SK-N-SH (cell line): ENCODE measurements at regions not wholly inside any gene's neighbourhood (a gene's known extent, or its start where the extent isn't known, plus 50 kb on each side); places are given as distances from the start of the nearest gene placed in this dataset.

Experiments used
- CTCF ChIA-PET: fragments of 300-600, 350-600 bp; formaldehyde crosslinking; extraction: SDS; loops from one replicate; lab custom pipeline; 2021; lab: Yijun Ruan, JAX
- POLR2A ChIA-PET: fragments of 350-600 bp; sonication (Branson Sonifier 250); formaldehyde crosslinking; extraction: SDS; loops from one replicate; lab custom pipeline; 2020; ENCODE audit warnings: antibody characterized with exemption, inconsistent platforms; lab: Yijun Ruan, JAX
- DNase-seq: peaks from one replicate; pipeline ENCODE4 v3.0.0; 2012
- H2AFZ ChIP-seq: fragments of 200-600 bp; sonication (generic); 2 replicates; pipeline ENCODE4 v1.8.1; 2016; ENCODE audit warnings: antibody characterized with exemption, mild to moderate bottlenecking, low read depth
- H3F3A ChIP-seq: fragments of 200-600 bp; sonication (generic); replicated peaks from 2 replicates; pipeline ENCODE3; 2016; ENCODE audit warnings: antibody characterized with exemption, mild to moderate bottlenecking; ENCODE audit not compliant: insufficient read depth
- H3K27ac ChIP-seq, 2 experiments: fragments of 200-500 bp in 1 of 2; fragments of 200-600 bp in 1 of 2; sonication (Bioruptor generic) in 1 of 2; sonication (generic), shearing (Covaris generic) in 1 of 2; 2 replicates each; pipeline versions ENCODE4 v1.5.1 to v1.6.1; 2014 to 2016; ENCODE audit warnings: low read depth in 2 of 2, inconsistent platforms in 1 of 2, low read length in 1 of 2, mild to moderate bottlenecking in 1 of 2, mixed read lengths in 1 of 2
- H3K27me3 ChIP-seq: fragments of 200-600 bp; sonication (generic), shearing (Covaris generic); 2 replicates; pipeline ENCODE4 v1.6.1; 2016; ENCODE audit warnings: mixed run types; ENCODE audit not compliant: insufficient read depth
- H3K36me3 ChIP-seq, 2 experiments: fragments of 200-500 bp in 1 of 2; fragments of 200-600 bp in 1 of 2; sonication (Bioruptor generic) in 1 of 2; sonication (generic) in 1 of 2; replicated peaks in 1 of 2; 2 replicates each; pipeline versions ENCODE3 to v1.5.1; 2014 to 2016; ENCODE audit warnings: low read length in 1 of 2, mild to moderate bottlenecking in 1 of 2; ENCODE audit not compliant: insufficient read depth in 2 of 2, control insufficient read depth in 1 of 2
- H3K4me1 ChIP-seq, 2 experiments: fragments of 200-500 bp in 1 of 2; fragments of 200-600 bp in 1 of 2; sonication (Bioruptor generic) in 1 of 2; sonication (generic), shearing (Covaris generic) in 1 of 2; 2 replicates each; pipeline versions ENCODE4 v1.5.1 to v1.6.1; 2014 to 2016; ENCODE audit warnings: low read depth in 1 of 2, low read length in 1 of 2, mixed run types in 1 of 2; ENCODE audit not compliant: insufficient read depth in 2 of 2, control insufficient read depth in 1 of 2
- H3K4me2 ChIP-seq: fragments of 200-600 bp; sonication (generic), shearing (Covaris generic); 2 replicates; pipeline ENCODE4 v1.6.1; 2017; ENCODE audit warnings: mixed run types
- H3K4me3 ChIP-seq, 2 experiments: fragments of 200-500 bp in 1 of 2; fragments of 200-600 bp in 1 of 2; sonication (Bioruptor generic) in 1 of 2; sonication (generic), shearing (Covaris generic) in 1 of 2; 2 replicates each; pipeline versions ENCODE4 v1.5.1 to v1.8.1; 2014 to 2016; ENCODE audit warnings: low read depth in 2 of 2, inconsistent platforms in 1 of 2, low read length in 1 of 2, mild to moderate bottlenecking in 1 of 2, mixed read lengths in 1 of 2, moderate library complexity in 1 of 2
- H3K79me2 ChIP-seq: fragments of 200-600 bp; sonication (generic); 2 replicates; pipeline ENCODE4 v1.8.1; 2017; ENCODE audit warnings: mild to moderate bottlenecking; ENCODE audit not compliant: insufficient read depth
- H3K9ac ChIP-seq: fragments of 200-600 bp; sonication (generic); 2 replicates; pipeline ENCODE4 v1.6.1; 2017; ENCODE audit warnings: mixed run types
- H3K9me2 ChIP-seq: fragments of 200-600 bp; sonication (generic); 2 replicates; pipeline ENCODE4 v1.6.1; 2017; ENCODE audit warnings: mixed run types
- H3K9me3 ChIP-seq: fragments of 200-600 bp; sonication (generic); 2 replicates; pipeline ENCODE4 v1.6.1; 2017; ENCODE audit warnings: mixed run types, mild to moderate bottlenecking, moderate library complexity
- H4K20me1 ChIP-seq: fragments of 200-600 bp; sonication (generic); 2 replicates; pipeline ENCODE4 v1.6.1; 2017; ENCODE audit warnings: mild to moderate bottlenecking, mixed run types; ENCODE audit not compliant: insufficient read depth
- ELF1 ChIP-seq: IDR thresholded peaks from 2 replicates; pipeline ENCODE4 v1.4.0; 2012
- EP300 ChIP-seq, 2 experiments: IDR thresholded peaks; 2 replicates each; pipeline versions ENCODE4 v1.4.0 to v1.6.1; 2012; ENCODE audit warnings: borderline replicate concordance in 1 of 2, low read depth in 1 of 2, low read length in 1 of 2
- EZH2phosphoT487 ChIP-seq: fragments of 200-600 bp; sonication (generic); IDR thresholded peaks from 2 replicates; pipeline ENCODE4 v1.6.1; 2017; ENCODE audit warnings: low read depth, mixed run types, mild to moderate bottlenecking, antibody characterized with exemption, moderate library complexity, borderline replicate concordance
- FOSL2 ChIP-seq: IDR thresholded peaks from 2 replicates; pipeline ENCODE4 v1.4.0; 2012; ENCODE audit warnings: low read depth, mild to moderate bottlenecking, moderate library complexity, borderline replicate concordance
- JUND ChIP-seq: IDR thresholded peaks from 2 replicates; pipeline ENCODE4 v1.4.0; 2012
- MEF2A ChIP-seq: IDR thresholded peaks from 2 replicates; pipeline ENCODE4 v1.4.0; 2012; ENCODE audit warnings: low read depth, borderline replicate concordance
- MXI1 ChIP-seq: IDR thresholded peaks from 2 replicates; pipeline ENCODE4 v1.6.1; 2012; ENCODE audit warnings: mild to moderate bottlenecking, low read depth, low read length, improper control_type of control experiment
- NRF1 ChIP-seq: IDR thresholded peaks from 2 replicates; pipeline ENCODE4 v1.6.1; 2012; ENCODE audit warnings: low read depth, mild to moderate bottlenecking, low read length
- RFX5 ChIP-seq: IDR thresholded peaks from 2 replicates; pipeline ENCODE4 v1.6.1; 2012; ENCODE audit warnings: mild to moderate bottlenecking, improper control_type of control experiment, low read length
- RXRA ChIP-seq: IDR thresholded peaks from 2 replicates; pipeline ENCODE4 v1.4.0; 2012; ENCODE audit warnings: low read depth, mild to moderate bottlenecking, borderline replicate concordance
- SIN3A ChIP-seq: IDR thresholded peaks from 2 replicates; pipeline ENCODE4 v1.6.1; 2012; ENCODE audit warnings: low read depth, mild to moderate bottlenecking, low read length, moderate library complexity, borderline replicate concordance
- SMC3 ChIP-seq: IDR thresholded peaks from 2 replicates; pipeline ENCODE4 v1.6.1; 2012; ENCODE audit warnings: low read depth, low read length, improper control_type of control experiment
- TAF1 ChIP-seq: IDR thresholded peaks from 2 replicates; pipeline ENCODE4 v1.6.1; 2012; ENCODE audit warnings: low read depth, mild to moderate bottlenecking, low read length, moderate library complexity, borderline replicate concordance
- TCF12 ChIP-seq: IDR thresholded peaks from 2 replicates; pipeline ENCODE4 v1.4.0; 2012
- TEAD4 ChIP-seq: IDR thresholded peaks from 2 replicates; pipeline ENCODE4 v1.4.0; 2012; ENCODE audit warnings: mild to moderate bottlenecking, borderline replicate concordance; ENCODE audit not compliant: insufficient read depth
- TF ChIP-seq, protein P1 (sequence below): fragments of 200-600 bp; sonication (generic); IDR thresholded peaks from 2 replicates; pipeline ENCODE4 v1.6.1; 2017; ENCODE audit warnings: antibody characterized with exemption, mild to moderate bottlenecking, moderate library complexity
- TF ChIP-seq, protein P2 (sequence below): fragments of 150-350 bp; IDR thresholded peaks from 2 replicates; pipeline ENCODE4 v1.6.1; 2017; ENCODE audit warnings: antibody characterized with exemption, low read length, low read depth, borderline replicate concordance
- TF ChIP-seq, protein P3 (sequence below): IDR thresholded peaks from 2 replicates; pipeline ENCODE4 v1.4.0; 2012; ENCODE audit warnings: low read depth, borderline replicate concordance

DNA sequence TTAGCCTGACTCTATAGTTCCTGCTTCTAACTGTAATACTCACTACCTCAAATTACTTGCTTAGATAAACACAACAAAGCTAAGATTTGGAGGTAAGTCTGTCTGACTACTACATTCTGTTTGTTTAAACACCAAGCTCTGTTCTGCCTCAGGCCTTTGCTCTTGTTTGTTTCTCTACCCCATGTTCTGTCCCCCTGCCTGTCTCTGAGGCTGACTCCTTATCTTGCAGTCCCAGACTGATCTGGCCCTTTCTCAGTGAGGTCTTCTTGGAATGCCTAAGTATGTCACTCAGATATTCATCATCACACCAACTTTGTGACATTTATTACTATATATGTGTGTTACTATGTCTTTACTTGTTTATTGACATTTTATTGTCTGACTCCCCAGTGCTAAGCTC lies 425.5 kb downstream of the LMO4 start:
- TF ChIP-seq TEAD4, result no peak
- TF ChIP-seq MEF2A, result no peak
- no peak for TF ChIP-seq RXRA
- TF ChIP-seq JUND, result no peak
- TF ChIP-seq TCF12, result no peak
- no peak for TF ChIP-seq SIN3A
- TF ChIP-seq, protein P1, sequence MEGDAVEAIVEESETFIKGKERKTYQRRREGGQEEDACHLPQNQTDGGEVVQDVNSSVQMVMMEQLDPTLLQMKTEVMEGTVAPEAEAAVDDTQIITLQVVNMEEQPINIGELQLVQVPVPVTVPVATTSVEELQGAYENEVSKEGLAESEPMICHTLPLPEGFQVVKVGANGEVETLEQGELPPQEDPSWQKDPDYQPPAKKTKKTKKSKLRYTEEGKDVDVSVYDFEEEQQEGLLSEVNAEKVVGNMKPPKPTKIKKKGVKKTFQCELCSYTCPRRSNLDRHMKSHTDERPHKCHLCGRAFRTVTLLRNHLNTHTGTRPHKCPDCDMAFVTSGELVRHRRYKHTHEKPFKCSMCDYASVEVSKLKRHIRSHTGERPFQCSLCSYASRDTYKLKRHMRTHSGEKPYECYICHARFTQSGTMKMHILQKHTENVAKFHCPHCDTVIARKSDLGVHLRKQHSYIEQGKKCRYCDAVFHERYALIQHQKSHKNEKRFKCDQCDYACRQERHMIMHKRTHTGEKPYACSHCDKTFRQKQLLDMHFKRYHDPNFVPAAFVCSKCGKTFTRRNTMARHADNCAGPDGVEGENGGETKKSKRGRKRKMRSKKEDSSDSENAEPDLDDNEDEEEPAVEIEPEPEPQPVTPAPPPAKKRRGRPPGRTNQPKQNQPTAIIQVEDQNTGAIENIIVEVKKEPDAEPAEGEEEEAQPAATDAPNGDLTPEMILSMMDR, result no peak
- TF ChIP-seq MXI1, result no peak
- TF ChIP-seq EZH2phosphoT487, result no peak
- TF ChIP-seq, protein P2, sequence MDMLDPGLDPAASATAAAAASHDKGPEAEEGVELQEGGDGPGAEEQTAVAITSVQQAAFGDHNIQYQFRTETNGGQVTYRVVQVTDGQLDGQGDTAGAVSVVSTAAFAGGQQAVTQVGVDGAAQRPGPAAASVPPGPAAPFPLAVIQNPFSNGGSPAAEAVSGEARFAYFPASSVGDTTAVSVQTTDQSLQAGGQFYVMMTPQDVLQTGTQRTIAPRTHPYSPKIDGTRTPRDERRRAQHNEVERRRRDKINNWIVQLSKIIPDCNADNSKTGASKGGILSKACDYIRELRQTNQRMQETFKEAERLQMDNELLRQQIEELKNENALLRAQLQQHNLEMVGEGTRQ, result no peak
- no peak for TF ChIP-seq ELF1
- no peak for TF ChIP-seq RFX5
- TF ChIP-seq NRF1, result no peak
- no peak for TF ChIP-seq FOSL2
- TF ChIP-seq, protein P3, sequence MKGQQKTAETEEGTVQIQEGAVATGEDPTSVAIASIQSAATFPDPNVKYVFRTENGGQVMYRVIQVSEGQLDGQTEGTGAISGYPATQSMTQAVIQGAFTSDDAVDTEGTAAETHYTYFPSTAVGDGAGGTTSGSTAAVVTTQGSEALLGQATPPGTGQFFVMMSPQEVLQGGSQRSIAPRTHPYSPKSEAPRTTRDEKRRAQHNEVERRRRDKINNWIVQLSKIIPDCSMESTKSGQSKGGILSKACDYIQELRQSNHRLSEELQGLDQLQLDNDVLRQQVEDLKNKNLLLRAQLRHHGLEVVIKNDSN, result no peak
- TF ChIP-seq SMC3, result no peak
- no peak for TF ChIP-seq EP300 (IDR thresholded peaks at IDR 0.05; ENCODE audit: borderline replicate concordance in 1 of 2, low read depth in 1 of 2, low read length in 1 of 2)
- no peak for TF ChIP-seq TAF1
- TF ChIP-seq, all 33 proteins: peak for 0
- no peak overlapping the region for H2AFZ ChIP-seq
- H3K4me3 ChIP-seq, result no peak overlapping the region
- ChIA-PET CTCF (interaction anchor here (0.7 kb wide), 1 partner anchor 369 kb away, joined by 3 read pairs; no protein-coding TSS in a partner anchor), POLR2A (no interaction called here)
- no peak overlapping the region for H3K4me2 ChIP-seq
- no peak overlapping the region for H3K27ac ChIP-seq
- no peaks in the 10 kb centered on the region for H3K36me3 ChIP-seq
- no peaks in the 10 kb centered on the region for H4K20me1 ChIP-seq
- no peaks in the 10 kb centered on the region for H3K27me3 ChIP-seq
- no peaks in the 10 kb centered on the region for H3K4me1 ChIP-seq
- H3K79me2 ChIP-seq, result no peaks in the 10 kb centered on the region
- H3K9me2 ChIP-seq, result no peaks in the 10 kb centered on the region
- H3K9ac ChIP-seq, result no peak overlapping the region
- H3K9me3 ChIP-seq, result no peaks in the 10 kb centered on the region
- H3F3A ChIP-seq, result no peaks in the 10 kb centered on the region
- no peak for DNase-seq
